ENCODE measurements at regions not wholly inside any gene's neighbourhood (a gene's known extent, or its start where the extent isn't known, plus 50 kb on each side); places are given as distances from the start of the nearest gene placed in this dataset.

DNA sequence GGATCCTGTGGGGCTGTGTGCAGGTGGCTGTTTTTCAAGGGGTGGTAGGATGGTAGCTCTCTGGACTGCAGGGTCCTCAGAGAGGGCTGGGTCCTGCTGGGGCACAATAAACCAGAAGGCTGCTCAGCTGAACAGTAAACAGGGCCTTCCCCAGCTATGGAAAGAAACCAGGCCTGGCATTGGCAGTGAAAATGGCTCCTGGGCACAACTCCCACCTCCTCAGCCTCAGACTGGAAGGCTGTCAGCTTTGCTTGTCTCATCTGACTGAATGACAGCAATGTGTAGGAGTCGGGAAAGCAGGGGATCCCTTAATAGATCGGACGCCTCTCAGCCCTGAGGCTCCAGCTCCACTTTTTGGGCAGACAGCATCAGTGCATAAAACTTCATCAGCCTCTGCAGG, 59.8 kb upstream of the NLRP1 start:
- no peak for TF ChIP-seq EZH2 (IDR thresholded peaks at IDR 0.05)
- no peak for TF ChIP-seq POLR2AphosphoS5 (IDR thresholded peaks at IDR 0.05; ENCODE audit: borderline replicate concordance, low read depth, low read length)
- TF ChIP-seq FOXP2 (optimal IDR thresholded peaks at IDR 0.05; ENCODE audit: control extremely low read depth, extremely low read length, insufficient read depth), result no peak

All from SK-N-MC (cell line).